ENCODE measurements at regions not wholly inside any gene's neighbourhood (a gene's known extent, or its start where the extent isn't known, plus 50 kb on each side); places are given as distances from the start of the nearest gene placed in this dataset.

DNA sequence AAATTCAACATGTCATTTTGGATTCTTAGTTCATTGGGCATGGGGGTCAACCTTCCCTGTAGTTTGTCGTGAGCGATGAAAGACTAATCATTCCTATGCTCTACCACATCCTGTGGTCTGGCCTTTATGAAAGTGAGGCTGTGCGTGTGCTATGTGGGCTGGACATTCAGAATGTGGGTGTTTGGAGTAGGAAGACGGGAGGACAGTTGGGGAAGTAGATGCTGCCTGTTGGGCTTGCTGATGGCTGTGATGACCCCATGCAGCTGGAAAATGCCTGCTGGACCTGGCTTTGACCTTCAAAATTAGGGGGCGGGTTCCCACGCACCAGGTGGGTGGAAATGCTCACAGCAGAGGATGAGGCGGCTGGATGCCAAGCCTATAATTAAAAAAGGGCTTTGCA lies 90.9 kb upstream of the MKI67 start:
- DNase-seq (ENCODE audit: low read depth) = no peak
- peaks cover 4% of the 10 kb centered on the region for H3K27me3 ChIP-seq (ENCODE audit: control insufficient read depth, insufficient read depth, low read length)
- no peaks in the 10 kb centered on the region for H3K36me3 ChIP-seq (ENCODE audit: control insufficient read depth, insufficient read depth, low read length)
- H3K4me3 ChIP-seq (ENCODE audit: low read depth, low read length) = no peak overlapping the region
- TF ChIP-seq, protein P1, sequence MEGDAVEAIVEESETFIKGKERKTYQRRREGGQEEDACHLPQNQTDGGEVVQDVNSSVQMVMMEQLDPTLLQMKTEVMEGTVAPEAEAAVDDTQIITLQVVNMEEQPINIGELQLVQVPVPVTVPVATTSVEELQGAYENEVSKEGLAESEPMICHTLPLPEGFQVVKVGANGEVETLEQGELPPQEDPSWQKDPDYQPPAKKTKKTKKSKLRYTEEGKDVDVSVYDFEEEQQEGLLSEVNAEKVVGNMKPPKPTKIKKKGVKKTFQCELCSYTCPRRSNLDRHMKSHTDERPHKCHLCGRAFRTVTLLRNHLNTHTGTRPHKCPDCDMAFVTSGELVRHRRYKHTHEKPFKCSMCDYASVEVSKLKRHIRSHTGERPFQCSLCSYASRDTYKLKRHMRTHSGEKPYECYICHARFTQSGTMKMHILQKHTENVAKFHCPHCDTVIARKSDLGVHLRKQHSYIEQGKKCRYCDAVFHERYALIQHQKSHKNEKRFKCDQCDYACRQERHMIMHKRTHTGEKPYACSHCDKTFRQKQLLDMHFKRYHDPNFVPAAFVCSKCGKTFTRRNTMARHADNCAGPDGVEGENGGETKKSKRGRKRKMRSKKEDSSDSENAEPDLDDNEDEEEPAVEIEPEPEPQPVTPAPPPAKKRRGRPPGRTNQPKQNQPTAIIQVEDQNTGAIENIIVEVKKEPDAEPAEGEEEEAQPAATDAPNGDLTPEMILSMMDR (IDR thresholded peaks at IDR 0.05; ENCODE audit: insufficient read depth, low read length, poor library complexity, severe bottlenecking) = no peak

DNA sequence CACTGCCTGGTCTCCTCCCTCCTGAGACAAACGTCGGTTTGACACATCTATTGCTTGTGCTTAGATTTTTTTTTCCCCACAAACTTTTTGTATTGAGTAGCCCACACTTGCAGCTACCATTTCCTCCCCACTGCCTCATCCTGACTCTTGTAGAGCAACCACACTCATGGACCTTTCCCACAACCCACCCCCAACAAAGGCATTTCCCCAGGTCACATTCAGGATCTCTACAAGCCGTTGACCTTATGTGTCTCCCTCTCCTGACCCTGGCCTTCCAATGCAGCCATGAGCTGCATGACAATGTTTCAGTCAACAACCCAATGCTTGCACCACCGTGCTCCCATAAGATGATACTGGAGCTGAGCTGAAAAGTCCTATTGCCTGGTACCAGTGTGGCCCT lies 91.9 kb upstream of the MKI67 start:
- DNase-seq (ENCODE audit: low read depth) = no peak
- no peaks in the 10 kb centered on the region for H3K27me3 ChIP-seq (ENCODE audit: control insufficient read depth, insufficient read depth, low read length)
- TF ChIP-seq, protein P1 (IDR thresholded peaks at IDR 0.05; ENCODE audit: insufficient read depth, low read length, poor library complexity, severe bottlenecking) = no peak
- no peak overlapping the region for H3K4me3 ChIP-seq (ENCODE audit: low read depth, low read length)
- no peaks in the 10 kb centered on the region for H3K36me3 ChIP-seq (ENCODE audit: control insufficient read depth, insufficient read depth, low read length)

DNA sequence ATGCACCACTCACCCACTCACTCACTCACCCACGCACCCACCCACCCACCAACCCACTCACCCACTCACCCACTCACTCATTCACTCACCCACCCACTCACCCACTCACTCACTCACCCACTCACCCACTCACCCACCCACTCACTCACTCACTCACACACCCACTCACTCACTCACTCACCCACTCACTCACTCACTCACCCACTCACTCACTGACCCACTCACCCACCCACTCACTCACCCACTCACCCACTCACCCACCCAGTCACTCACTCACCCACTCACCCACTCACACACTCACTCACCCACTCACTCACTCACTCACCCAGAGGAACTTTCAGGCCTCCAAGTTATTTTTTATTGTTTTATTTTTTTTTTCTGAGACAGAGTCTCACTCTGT lies 93.1 kb upstream of the MKI67 start:
- Histone ChIP-seq H3K4me3 (ENCODE audit: low read depth, low read length) (no peak overlapping the region), H3K27me3 (ENCODE audit: control insufficient read depth, insufficient read depth, low read length) (no peaks in the 10 kb centered on the region), H3K36me3 (ENCODE audit: control insufficient read depth, insufficient read depth, low read length) (no peaks in the 10 kb centered on the region)
- TF ChIP-seq, protein P1 (IDR thresholded peaks at IDR 0.05; ENCODE audit: insufficient read depth, low read length, poor library complexity, severe bottlenecking) = no peak
- no peak for DNase-seq (ENCODE audit: low read depth)

DNA sequence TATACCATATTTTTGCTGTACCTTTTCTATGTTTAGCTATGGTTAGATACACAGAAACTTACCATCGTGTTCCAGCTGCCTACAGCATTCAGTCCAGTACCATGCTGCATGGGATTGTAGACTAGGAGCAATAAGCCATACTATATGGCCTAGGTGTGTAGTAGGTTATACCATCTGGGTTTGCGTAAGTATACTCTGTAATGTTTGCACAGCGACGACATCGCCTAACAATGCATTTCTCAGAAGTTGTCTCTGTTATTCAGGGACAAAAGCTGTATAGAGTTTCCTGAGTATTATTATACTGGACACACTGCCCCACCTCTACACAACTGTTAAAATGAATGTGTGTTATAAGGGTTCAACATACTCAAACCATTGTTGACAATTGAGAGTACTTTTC lies 93.8 kb upstream of the MKI67 start:
- Histone ChIP-seq H3K27me3 (ENCODE audit: control insufficient read depth, insufficient read depth, low read length) (no peaks in the 10 kb centered on the region), H3K36me3 (ENCODE audit: control insufficient read depth, insufficient read depth, low read length) (no peaks in the 10 kb centered on the region), H3K4me3 (ENCODE audit: low read depth, low read length) (no peak overlapping the region)
- no peak for DNase-seq (ENCODE audit: low read depth)
- TF ChIP-seq, protein P1 (IDR thresholded peaks at IDR 0.05; ENCODE audit: insufficient read depth, low read length, poor library complexity, severe bottlenecking) = no peak

DNA sequence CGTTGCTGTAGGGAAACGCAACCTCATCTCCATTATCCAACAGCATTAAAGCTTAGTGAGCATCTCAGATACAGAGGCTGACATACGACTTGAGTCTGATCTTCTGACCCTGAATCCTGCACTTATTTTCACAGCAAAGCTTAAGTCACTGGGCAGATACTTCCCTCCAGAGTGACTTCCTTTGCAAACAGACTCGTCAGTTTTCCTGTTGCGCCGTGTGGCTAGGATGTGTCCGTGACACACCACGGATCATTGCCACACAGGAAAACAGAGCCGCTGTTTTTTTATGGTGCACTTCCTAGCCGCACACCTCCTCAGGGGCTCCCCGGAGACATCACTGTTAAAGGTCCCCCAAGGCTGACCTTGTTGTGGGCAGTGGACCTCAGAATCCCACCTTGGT lies 94.9 kb upstream of the MKI67 start:
- TF ChIP-seq, protein P1 (IDR thresholded peaks at IDR 0.05; ENCODE audit: insufficient read depth, low read length, poor library complexity, severe bottlenecking) = no peak
- Histone ChIP-seq H3K27me3 (ENCODE audit: control insufficient read depth, insufficient read depth, low read length) (no peaks in the 10 kb centered on the region), H3K36me3 (ENCODE audit: control insufficient read depth, insufficient read depth, low read length) (no peaks in the 10 kb centered on the region), H3K4me3 (ENCODE audit: low read depth, low read length) (no peak overlapping the region)
- DNase-seq (ENCODE audit: low read depth) = no peak

DNA sequence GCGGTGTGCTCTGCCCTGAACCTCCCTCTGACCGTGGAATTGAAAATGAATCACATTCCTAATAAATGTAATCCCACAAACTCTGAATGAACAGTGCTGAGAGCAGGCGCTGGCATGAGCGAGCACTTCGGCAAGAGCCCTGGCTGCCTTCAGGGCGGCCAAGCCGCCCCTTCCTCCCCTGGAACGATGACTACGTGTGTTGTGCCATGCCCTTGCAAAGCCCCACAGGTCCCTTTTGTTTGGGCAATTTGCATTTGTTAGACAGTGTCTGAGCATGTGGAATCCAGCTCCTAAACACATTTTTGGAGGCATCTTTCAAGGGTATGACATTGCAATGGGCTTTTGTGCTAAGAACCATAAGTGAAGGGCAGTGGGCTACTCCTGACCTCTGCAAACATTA lies 95.6 kb upstream of the MKI67 start:
- no peak for DNase-seq (ENCODE audit: low read depth)
- TF ChIP-seq, protein P1 (IDR thresholded peaks at IDR 0.05; ENCODE audit: insufficient read depth, low read length, poor library complexity, severe bottlenecking) = no peak
- no peak overlapping the region for H3K4me3 ChIP-seq (ENCODE audit: low read depth, low read length)

More for the DNA sequence above, 95.6 kb upstream of the MKI67 start:
- Histone ChIP-seq H3K27me3 (ENCODE audit: control insufficient read depth, insufficient read depth, low read length) (no peaks in the 10 kb centered on the region), H3K36me3 (ENCODE audit: control insufficient read depth, insufficient read depth, low read length) (no peaks in the 10 kb centered on the region)

All from kidney epithelial cell (primary cell).